NCI-H2081 (cell line): ENCODE measurements at regions not wholly inside any gene's neighbourhood (a gene's known extent, or its start where the extent isn't known, plus 50 kb on each side); places are given as distances from the start of the nearest gene placed in this dataset.
"Not testable (repeated sequence)": the region's sequence is repeated elsewhere in the genome, so short reads cannot be mapped to it uniquely, and the experiment has no call there.

Experiments
- DNase-seq, 2 experiments: peaks; one replicate each; lab custom pipeline; 2025; lab: John Stamatoyannopoulos, UW

- no peak for DNase-seq
Observed at GRCh38 chr13:82202398-82202797, 1679.9 kb downstream of the SLITRK1 start.

- no peak for DNase-seq
Observed at GRCh38 chr13:82196087-82196486, 1686.2 kb downstream of the SLITRK1 start.

- DNase-seq, result no peak
Observed at GRCh38 chr13:82187227-82187626, 1695.0 kb downstream of the SLITRK1 start.

GRCh38 chr13:82176751-82177150, 1705.5 kb downstream of the SLITRK1 start:
- no peak for DNase-seq

DNA sequence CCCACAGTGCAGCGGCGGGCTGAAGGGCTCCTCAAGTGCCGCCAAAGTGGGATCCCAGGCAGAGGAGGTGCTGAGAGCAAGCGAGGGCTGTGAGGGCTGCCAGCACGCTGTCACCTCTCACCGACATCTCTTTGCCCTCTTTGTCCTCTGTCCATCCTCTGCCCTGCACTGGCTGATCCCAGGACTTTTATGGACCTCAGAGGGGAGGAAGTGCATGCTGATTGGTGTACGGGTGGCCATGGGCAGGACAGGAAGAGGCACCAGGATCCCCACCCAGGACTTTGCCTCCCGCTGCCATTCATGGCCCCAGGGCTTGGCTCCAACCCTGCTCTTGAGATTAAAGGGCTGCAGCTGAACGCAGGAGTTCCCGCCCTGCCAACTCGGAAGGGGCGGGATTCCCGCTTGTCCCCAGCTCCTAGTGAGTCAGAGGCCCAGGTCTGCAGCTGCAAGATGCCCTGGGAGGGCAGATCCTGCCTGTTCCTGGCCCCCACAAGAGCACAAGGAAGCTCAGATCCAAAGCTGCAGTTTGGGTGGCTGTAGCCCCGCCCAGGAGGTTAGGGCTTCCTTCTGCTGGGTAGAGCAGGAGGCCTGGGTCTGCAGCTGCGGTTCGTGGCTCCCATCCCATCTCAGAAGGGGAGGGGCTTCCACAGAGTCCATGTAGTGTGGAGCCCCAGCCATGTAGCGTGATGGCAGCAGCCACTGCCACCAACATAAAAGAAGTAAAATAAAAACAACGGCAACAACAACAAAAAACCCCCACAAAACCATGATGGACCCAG, 1716.7 kb downstream of the SLITRK1 start:
- DNase-seq, result no peak

- not testable (repeated sequence) for DNase-seq
Observed at GRCh38 chr13:82164780-82165395, 1717.4 kb downstream of the SLITRK1 start.

DNA sequence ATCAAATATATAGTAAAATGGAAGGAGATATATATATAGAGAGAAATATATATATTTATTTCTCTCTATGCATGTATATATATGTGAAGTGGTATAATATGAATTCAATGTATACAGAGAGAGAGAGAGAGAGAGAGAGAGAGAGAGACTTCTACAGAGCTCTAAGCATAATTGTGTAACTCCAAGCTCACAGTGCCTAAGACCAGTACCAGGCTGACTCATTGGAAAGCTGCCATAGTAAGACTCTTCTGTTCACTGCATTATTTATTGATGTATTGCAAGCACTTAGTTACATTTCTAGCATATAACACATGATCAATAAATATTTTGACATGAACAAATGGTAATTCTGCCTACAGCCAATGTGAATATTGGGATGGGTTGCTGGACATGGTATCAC, 1734.7 kb downstream of the SLITRK1 start:
- DNase-seq, result no peak

GRCh38 chr13:82136880-82137279, 1745.4 kb downstream of the SLITRK1 start:
- no peak for DNase-seq

GRCh38 chr13:82129281-82129680, 1753.0 kb downstream of the SLITRK1 start:
- DNase-seq, result no peak

DNA sequence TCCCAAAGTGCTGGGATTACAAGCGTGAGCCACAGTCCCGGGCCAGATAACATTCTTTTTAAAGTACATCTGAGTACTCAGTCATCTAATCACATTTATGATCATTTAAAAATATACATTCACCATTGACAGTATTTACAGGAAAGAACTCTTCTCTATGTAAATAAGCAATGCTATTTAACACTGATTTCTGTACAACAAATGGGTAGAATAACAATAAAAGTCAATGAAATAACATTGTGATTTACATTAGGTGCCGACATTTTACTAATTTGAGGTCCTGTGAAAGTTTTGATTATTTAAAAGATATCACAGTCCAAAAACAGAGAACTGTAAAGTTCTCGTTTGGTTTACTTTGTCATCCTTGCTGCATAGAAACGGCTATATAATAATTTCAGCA, 1763.7 kb downstream of the SLITRK1 start:
- DNase-seq, result no peak

GRCh38 chr13:82116422-82116989, 1765.8 kb downstream of the SLITRK1 start:
- DNase-seq, result peak in 1 of 2 experiments; percentile 69

DNA sequence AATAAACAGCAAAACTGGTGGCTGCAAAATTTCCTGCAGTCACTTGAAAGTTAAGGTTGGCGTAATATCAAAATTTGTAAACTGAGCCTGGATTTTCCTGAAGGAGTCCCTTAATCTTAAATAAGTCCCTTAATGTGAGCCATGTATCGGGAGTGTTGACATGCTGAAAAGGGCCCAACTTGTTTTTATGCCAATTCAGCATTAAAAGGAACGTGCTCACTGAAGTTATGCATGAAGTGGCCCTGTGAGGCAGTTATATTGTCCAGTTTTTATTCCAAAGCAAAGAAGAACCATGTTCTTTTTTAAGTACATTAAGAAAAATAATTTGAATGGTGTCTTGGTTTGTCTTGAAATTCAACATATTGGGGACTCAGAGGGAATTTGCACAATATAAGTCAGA, 1766.9 kb downstream of the SLITRK1 start:
- no peak for DNase-seq

GRCh38 chr13:82096256-82096655, 1755.3 kb upstream of the SPRY2 start:
- no peak for DNase-seq

DNA sequence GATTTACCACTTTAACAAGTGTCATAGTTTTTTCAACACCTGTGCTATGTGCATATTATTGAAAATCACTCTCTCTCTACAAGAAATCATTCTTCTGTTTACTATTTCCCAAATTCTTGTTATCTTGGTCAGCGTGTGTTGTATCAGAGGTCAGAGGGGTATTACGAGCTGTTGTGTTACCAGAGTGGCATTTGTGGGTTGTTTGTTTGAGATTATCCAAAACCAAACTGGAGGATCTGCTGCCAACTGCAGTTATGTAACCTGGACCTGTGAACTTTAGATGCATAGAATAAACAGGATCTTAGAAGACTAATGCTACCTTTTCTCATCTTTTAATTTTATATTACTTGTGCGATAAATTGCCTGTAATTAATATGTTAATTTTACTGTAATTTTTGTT, 1751.4 kb upstream of the SPRY2 start:
- no peak for DNase-seq

DNA sequence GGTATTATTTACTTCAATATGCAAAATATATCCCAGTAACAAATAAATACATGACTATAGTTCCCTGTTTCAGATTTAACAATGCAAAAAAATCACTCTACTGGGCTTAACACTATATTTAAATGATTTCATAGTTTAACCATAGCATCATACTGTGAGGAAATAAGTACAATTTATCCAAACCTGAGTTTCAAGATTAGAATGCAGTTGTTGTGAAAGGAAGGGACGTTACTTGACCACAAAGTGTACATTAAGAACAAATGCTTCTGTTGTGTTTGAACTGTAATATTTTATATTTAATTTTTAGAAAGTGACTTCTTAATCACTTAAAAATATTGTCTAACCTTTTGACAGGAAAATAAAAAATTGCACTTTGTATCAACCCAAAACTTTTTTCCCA, 1747.9 kb upstream of the SPRY2 start:
- DNase-seq, result no peak

DNA sequence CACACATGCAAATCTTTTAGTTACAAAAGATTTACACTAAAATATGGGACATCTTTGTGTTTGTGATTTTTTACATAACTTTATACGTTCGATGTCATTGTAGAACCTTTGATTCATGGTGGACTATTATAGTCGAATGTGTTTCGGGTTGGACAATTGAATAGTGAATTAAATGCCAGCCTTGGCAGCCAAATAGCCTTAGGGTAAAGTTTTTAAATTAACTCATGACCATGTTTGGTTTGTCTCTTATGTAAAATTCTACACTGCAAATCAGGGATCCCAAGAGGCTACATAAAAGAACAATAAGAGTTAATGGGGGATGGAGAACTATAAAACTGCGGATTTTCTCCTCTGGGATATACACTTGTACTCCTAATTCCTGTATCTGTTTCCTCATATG, 1735.6 kb upstream of the SPRY2 start:
- peak; percentile 70 to 89 for DNase-seq

GRCh38 chr13:82070416-82070815, 1729.5 kb upstream of the SPRY2 start:
- DNase-seq, result no peak

DNA sequence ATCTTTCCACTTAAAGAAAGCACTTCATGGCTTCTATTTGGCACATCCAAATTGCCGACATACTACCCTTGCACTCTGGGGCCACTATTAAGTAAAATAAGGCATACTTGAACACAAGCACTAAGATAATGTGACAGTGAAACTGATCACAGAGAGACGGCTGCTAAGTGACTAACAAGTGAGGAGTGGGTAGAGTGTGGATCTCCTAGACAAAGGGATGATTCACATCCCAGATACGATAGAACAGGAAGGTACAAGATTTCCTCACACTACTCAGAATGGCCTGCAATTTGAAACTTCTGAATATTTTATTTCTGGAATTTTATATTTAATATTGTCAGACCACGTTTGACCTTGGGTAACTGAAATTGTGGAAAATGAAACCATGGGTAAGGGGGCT, 1721.8 kb upstream of the SPRY2 start:
- DNase-seq, result no peak

DNA sequence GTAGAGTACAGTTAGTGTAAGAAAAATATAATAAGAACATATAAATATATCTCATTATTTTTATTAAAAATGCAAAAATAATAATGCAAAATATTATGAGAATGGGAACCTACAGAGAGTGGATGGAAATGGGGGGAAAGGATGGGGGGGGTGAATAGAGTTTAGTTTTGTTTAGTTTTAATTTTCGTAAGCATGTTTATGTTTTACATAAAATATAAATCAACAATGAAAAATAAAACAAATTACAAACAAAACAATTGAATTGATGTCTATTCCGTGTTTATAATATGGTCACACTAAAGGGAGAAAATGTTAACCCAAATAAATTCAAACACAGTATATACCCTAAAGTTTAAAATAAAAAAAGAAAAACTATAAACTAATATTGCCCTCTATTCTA, 1717.4 kb upstream of the SPRY2 start:
- no peak for DNase-seq

- DNase-seq, result not testable (repeated sequence)
Observed at GRCh38 chr13:82045316-82045715, 1704.4 kb upstream of the SPRY2 start.

DNA sequence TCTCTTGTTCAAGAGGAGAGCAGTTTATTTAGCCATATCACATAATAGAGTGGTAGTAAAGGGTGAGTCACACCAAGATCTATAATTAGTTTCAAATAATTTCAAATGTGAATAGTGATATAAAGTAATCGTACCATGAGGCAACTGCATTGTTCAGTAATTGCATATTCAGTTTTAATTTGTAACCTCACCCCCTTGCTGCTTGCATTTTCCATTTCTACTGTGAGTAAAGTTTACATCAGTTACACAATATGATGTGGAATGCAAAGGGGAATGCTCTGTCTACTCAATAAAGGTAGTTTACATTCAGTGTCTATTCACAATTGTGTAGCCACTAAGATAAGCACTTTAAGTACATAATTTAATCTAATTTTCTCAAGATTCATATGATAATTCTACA, 1695.7 kb upstream of the SPRY2 start:
- no peak for DNase-seq

- DNase-seq, result no peak
Observed at GRCh38 chr13:82011355-82011754, 1670.4 kb upstream of the SPRY2 start.

DNA sequence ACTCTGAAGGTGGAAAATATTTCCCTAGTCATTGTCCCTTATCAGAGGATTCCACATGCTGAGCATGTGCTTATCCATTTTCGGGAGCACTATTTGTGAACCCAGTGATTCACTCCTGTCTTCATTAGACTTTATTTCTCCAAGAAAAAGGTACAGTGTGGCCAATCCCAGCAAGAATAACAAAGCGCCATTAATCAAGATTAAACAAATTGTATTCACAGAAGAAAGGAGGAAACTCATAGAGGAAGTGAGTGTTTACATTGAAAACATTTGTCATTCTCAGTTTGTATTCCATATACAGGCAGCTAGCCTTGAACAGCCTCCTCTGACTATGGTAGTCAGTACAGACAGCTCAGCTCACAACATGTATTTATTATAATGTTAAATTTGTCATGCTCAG, 1669.9 kb upstream of the SPRY2 start:
- DNase-seq, result peak in 1 of 2 experiments; percentile 5
